GM18517 (cell line): ENCODE measurements at regions not wholly inside any gene's neighbourhood (a gene's known extent, or its start where the extent isn't known, plus 50 kb on each side); places are given as distances from the start of the nearest gene placed in this dataset.
"Not testable (repeated sequence)": the region's sequence is repeated elsewhere in the genome, so short reads cannot be mapped to it uniquely, and the experiment has no call there.

Experiments used
- ATAC-seq: cut with Tn5 transposase; IDR thresholded peaks from one replicate; pipeline ENCODE4 v1.9.1; 2021; ENCODE audit warnings: mild to moderate bottlenecking, moderate library complexity; ENCODE audit not compliant: unreplicated experiment

DNA sequence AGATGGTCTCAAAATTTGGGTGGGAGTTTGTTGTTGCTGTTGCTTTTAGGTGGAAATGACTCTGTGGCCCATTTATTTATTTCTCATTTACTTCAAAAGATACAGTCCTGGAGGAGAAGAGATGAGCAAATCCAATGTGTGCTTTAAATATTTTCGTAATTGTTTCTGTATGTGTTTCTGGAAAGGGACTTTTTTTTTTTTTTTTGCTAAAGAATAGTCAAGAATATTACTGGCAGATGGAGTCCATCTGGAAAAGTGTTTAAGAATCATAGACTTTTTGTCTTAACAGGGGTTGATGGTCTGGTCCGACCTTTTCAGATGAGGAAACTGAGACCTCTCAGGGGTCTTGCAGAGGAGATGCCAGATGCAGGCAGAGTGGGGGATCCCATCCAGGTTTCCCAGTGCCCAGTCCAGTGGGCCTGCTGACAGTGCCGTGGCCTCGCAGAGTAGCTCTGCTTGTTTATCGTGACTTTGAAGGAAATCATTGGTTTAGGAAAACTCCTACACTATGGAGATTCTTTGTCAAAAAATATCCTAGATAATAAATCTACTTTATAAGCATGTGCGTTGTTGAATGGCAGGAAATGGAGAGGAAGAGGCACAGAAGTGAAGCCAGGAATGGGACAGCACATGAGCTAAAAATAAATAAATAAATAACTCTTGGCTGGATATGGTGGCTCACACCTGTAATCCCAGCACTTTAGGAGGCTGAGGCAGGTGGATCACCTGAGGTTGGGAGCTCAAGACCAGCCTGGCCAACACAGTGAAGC, 164.3 kb upstream of the SVIL start:
- no peak for ATAC-seq

DNA sequence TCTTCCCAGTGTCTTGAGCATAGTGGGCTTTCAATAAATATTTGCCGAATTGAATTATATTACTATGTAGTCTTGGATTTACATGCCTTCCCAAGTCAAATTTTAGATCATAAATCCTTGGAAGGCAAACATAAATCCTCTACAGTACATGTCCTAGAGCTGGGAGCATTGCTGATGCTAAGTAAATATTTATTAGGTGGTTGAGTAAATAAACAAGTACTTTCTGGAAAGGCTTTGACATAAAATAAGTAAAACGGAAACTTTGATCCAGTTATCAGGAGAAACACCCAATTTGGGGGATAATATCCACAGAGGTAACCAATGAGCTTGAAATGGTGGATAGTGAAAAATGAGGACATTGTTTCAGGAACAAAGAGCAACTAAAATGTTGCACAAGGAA, 162.8 kb upstream of the SVIL start:
- no peak for ATAC-seq

- no peak for ATAC-seq
Measured at GRCh38 chr10:29795850-29796249, 161.1 kb upstream of the SVIL start.

DNA sequence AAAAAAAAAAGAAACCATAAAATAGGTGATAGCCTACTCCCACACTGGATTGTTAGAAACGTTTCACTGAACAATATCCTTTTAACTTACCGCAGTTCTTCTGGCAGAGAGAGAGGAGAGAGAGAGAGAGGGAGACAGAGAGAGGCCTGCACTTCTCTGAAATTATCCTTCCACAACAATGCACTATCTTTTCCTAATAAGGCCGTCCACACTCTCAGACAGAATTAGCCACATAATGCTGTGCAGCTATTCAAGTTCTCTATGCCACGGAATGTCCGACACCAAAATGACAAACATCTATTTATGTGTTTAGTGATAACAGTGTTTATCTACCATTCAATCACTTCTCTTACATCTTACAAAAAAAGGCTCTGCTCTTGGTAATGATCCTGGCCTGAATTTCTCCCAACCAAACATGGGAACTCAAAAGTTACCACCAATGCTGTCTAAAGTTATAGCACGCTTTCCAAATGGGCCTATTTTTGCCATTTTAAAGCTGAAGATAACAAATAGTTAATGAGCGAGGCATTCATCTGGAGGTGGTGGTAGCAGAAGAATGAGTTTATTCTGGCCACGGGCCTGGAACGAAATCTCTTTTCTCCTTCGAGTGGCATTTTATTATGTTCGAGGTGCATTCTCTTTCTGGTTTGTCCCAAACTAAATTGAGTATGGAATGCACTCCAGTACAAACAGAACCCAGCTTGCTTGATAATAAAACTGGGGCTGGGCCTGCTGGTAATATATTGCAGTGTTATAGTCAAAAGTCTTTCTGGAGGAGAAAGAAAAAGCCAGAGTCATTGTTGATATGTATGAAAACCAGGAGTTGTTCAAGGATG, 160.2 kb upstream of the SVIL start:
- ATAC-seq: no peak

GRCh38 chr10:29791773-29792172, 157.0 kb upstream of the SVIL start:
- no peak for ATAC-seq

- no peak for ATAC-seq
Measured at GRCh38 chr10:29790207-29790606, 155.4 kb upstream of the SVIL start.

GRCh38 chr10:29788113-29788512, 153.3 kb upstream of the SVIL start:
- no peak for ATAC-seq

DNA sequence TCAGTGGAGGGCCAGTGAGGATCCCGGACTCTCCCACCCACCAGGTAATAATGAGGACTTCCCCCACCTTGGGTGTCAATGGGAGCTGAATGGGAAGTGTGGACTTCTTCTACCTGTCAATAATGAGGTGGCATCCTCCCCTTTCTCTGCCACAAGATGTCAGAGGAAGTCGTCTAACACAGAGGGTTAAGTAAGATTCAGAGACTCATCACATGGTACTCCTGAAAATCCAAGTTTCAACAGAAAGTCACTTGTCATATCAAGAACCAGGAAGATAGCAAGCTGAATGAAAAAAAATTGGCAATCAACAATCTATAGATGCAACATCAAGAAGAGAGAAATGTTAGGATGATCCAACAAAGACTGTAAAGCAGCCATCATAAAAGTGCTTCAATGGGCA, 150.9 kb upstream of the SVIL start:
- ATAC-seq: no peak

- ATAC-seq: no peak
Measured at GRCh38 chr10:29784175-29784773, 149.5 kb upstream of the SVIL start.

DNA sequence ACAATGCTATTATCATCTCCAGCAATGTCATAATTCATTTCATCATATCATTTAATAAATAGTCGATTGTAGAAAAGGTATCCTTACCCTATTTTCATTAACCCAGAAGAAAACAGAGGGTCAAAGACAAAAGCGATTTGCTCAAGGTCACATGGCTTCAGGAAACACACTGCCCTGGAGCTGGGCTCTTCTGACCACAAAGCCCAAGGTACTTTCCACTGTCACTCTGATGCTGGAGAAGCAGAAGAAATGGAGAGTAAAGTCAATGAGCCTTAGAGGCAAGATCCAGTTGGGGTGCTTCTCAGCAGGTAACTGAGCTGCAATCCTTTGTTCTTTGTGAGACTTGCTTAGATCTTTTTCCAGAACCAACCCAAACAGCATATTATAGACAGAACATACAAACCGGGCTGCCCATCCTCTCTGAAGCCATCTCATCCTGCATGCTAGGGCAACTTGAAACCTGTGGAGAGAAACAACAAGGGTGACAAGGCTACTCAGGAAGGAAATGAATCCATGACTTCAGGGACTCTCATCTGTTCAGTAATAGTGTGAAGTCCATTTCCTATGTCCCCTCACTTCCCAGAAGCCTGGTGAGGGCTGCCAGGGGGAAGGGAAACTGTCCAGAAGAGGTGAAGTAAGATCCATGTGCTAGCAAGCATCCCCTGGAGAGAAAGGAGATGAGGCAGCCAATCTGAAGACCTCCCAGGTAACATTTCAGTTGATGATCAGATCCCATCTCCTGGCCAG, 148.6 kb upstream of the SVIL start:
- ATAC-seq: no peak

DNA sequence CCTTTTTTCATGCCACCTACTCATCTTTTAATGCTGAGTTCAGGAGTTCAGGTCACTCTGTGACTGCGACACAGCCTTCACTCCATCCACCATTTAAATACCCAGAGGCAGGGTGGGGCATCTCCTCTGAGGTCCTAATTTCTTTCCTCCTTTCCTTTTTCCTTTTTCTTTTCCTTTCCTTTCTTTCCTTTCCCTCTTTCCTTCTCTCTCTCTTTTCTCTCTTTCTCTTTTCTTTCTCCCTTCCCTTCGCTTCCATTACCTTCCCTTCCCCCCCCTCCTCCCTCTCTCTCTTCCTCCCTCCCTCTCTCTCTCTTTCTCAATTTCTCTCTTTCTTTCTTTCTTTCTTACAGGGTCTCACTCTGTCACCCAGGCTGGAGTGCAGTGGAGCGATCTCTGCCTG, 145.9 kb upstream of the SVIL start:
- no peak for ATAC-seq

DNA sequence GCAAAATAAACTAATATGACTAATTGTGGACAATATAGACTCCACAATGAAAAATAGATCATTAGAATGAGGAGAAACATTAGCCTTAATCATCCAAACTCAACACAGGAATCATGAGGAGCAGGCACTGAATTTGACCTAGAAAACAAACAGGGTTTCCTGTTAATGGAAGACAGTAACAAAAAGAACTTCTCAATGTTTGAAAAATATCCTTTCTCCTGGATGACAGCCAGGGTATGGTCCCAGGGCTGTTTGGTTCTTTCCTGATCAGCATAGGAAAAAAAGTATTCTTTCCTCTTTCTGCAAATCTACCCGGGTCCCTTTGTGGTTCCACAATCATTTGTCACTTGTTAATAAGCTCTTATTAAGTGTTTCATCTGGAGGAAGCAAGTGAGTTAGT, 145.3 kb upstream of the SVIL start:
- no peak for ATAC-seq

- no peak for ATAC-seq
Measured at GRCh38 chr10:29776246-29776645, 141.5 kb upstream of the SVIL start.

DNA sequence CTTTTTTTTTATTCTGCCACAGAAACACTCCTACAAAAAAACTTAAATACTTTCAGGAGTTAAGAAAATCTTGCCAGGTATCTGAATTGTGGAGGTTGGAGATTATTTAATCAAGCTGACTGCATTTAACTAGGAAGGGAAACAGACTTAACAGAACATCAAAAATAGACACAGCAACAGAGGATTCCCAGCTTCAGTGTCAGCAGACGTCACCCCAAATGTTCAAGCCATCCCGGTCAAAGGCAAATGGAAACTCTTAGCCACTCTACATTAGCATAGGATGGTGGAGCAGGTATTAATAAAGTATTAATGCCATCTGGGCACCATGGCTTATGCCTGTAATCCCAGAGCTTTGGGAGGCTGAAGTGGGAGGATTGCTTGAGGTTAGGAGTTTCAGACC, 139.7 kb upstream of the SVIL start:
- ATAC-seq: no peak

GRCh38 chr10:29773675-29774091, 138.9 kb upstream of the SVIL start:
- ATAC-seq: no peak

DNA sequence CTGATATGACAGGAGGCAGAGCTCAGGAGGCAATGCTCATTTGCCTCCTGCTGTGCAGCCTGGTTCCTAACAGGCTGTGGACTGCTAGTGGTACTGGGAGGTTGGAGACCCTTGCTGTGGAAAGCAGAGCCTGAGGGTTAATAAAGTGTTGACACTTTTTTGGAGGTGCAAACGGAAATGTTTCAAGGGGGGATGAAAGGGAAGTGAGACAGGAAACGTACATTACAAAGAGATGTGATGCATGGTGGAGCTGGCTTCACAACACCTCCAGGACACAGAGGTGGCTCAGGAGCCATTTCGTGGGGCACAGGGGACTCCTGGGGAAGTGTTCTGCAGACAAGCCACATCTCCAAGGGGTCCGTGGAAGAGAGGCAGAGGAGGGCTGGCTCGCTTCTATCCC, 137.6 kb upstream of the SVIL start:
- ATAC-seq: no peak

DNA sequence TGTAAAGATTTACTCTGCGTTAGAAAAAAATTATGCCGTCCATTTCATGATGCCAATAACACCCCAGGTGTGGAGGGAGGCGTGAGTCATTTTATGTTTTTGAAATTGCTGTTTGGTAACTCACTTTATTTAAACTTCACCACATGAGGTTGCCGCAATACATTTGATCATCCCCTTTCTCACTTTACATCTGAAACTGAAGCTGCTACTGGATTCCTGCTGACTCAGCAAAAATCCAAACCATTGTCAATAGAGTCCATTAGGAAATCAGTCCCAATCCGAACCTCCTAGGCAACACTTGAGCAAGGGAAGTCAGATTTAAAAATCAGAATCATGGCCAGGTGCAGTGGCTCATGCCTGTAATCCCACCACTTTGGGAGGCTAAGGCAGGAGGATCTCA, 136.6 kb upstream of the SVIL start:
- no peak for ATAC-seq

GRCh38 chr10:29769277-29769676, 134.5 kb upstream of the SVIL start:
- ATAC-seq: not testable (repeated sequence)

GRCh38 chr10:29767968-29768367, 133.2 kb upstream of the SVIL start:
- no peak for ATAC-seq

DNA sequence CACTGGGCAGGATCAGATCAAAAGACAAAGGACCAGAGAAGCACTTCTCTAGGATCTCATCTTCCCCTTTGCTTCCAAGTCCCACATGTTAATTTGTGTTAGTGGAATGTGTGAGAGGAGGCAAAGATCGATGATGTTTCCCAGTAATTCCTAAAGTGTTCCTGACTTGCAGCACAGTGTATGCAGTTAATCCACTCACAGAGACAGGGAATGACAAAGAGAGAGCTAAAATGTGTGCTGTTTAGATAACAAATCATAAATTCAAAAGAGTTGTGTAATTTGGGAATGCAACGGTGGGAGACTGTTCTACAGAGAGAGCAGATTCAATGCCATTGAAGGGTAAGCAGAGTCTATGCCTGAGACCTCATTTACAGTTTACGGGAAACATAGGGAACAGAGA, 132.0 kb upstream of the SVIL start:
- no peak for ATAC-seq

DNA sequence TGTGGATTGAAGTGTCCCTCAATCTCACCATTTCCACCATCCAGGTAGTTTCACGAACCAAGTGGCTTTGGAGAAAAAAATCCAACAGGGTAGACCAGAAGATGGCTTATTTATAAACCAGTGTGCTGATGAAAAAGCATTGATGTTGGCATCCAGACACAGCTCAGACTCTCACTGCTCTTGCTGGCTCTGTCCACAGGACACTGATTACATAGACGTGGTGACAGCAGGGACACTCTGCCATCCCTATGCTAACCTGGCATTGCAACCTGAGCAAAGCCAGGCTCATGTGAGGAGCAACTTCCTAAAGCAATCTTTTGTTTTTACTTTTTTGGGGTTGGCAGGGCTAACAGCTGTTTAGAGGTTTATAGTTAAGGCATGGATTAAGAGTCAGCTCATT, 130.6 kb upstream of the SVIL start:
- no peak for ATAC-seq
